BJ (cell line): ENCODE measurements at regions not wholly inside any gene's neighbourhood (a gene's known extent, or its start where the extent isn't known, plus 50 kb on each side); places are given as distances from the start of the nearest gene placed in this dataset.

Experiments used
- CTCF ChIA-PET: fragments of 350-600 bp; formaldehyde crosslinking; extraction: SDS; loops from one replicate; lab custom pipeline; 2021; ENCODE audit warnings: antibody characterized with exemption, inconsistent platforms; lab: Yijun Ruan, JAX
- POLR2A ChIA-PET: fragments of 300-600 bp; sonication (Branson Sonifier 250); formaldehyde crosslinking; extraction: SDS; loops from one replicate; lab custom pipeline; 2021; ENCODE audit warnings: antibody characterized with exemption; lab: Charles Lee
- DNase-seq: peaks from one replicate; pipeline ENCODE4 v3.0.0-alpha.2; 2011; ENCODE audit warnings: low read depth
- H3K27me3 ChIP-seq: 2 replicates; pipeline ENCODE4 v1.6.0; 2011; ENCODE audit warnings: low read length; ENCODE audit not compliant: control insufficient read depth, insufficient read depth
- H3K36me3 ChIP-seq: 2 replicates; pipeline ENCODE4 v1.5.1; 2011; ENCODE audit warnings: low read length; ENCODE audit not compliant: control insufficient read depth, insufficient read depth
- H3K4me3 ChIP-seq: 2 replicates; pipeline ENCODE4 v1.5.1; 2011; ENCODE audit warnings: low read depth, mild to moderate bottlenecking, control low read depth, low read length
- CTCF ChIP-seq: IDR thresholded peaks from 2 replicates; pipeline ENCODE4 v1.5.1; 2011; ENCODE audit warnings: low read depth, mild to moderate bottlenecking, control low read depth, inconsistent platforms, low read length, moderate library complexity; ENCODE audit not compliant: insufficient read depth

GRCh38 chr3:71977525-71977924 is 192.6 kb upstream of the PROK2 start:
- POLR2A ChIA-PET = interaction anchor here (0.6 kb wide), 1 partner anchor 11 kb away, joined by 5 read pairs; no protein-coding TSS in a partner anchor
- peaks cover 2% of the 10 kb centered on the region; the same call in 1 of the 2 replicates for H3K27me3 ChIP-seq
- CTCF ChIA-PET = interaction anchor here (1.2 to 2.2 kb wide), 3 partner anchors 9 to 22 kb away, joined by 3 to 5 read pairs (median 4); no protein-coding TSS in a partner anchor
- H3K4me3 ChIP-seq = no peak overlapping the region
- TF ChIP-seq CTCF = no peak
- no peak for DNase-seq
- H3K36me3 ChIP-seq = no peaks in the 10 kb centered on the region

GRCh38 chr3:71975573-71975972 is 190.6 kb upstream of the PROK2 start:
- Histone ChIP-seq H3K4me3 (no peak overlapping the region), H3K27me3 (peaks cover 2% of the 10 kb centered on the region; the same call in 1 of the 2 replicates), H3K36me3 (no peaks in the 10 kb centered on the region)
- no peak for TF ChIP-seq CTCF
- CTCF ChIA-PET = interaction anchor here (0.9 kb wide), 1 partner anchor 24 kb away, joined by 3 read pairs; no protein-coding TSS in a partner anchor
- DNase-seq = no peak
- POLR2A ChIA-PET = no interaction called here

- TF ChIP-seq CTCF = no peak
- CTCF ChIA-PET = interaction anchor here (0.9 kb wide), 1 partner anchor 25 kb away, joined by 3 read pairs; no protein-coding TSS in a partner anchor
Observed at GRCh38 chr3:71974786-71975185, 189.8 kb upstream of the PROK2 start.

GRCh38 chr3:71973274-71974030 is 188.5 kb upstream of the PROK2 start:
- ChIA-PET CTCF (interaction anchor here (1.3 to 1.9 kb wide), 3 partner anchors 10 to 18 kb away, joined by 3 to 8 read pairs (median 3); no protein-coding TSS in a partner anchor), POLR2A (no interaction called here)
- H3K36me3 ChIP-seq = no peaks in the 10 kb centered on the region
- no peak for DNase-seq
- H3K4me3 ChIP-seq = no peak overlapping the region
- no peak for TF ChIP-seq CTCF
- peaks cover 6% of the 10 kb centered on the region; the same call in 1 of the 2 replicates for H3K27me3 ChIP-seq

More at GRCh38 chr3:71974786-71975185, 189.8 kb upstream of the PROK2 start:
- Histone ChIP-seq H3K4me3 (no peak overlapping the region), H3K36me3 (no peaks in the 10 kb centered on the region), H3K27me3 (peaks cover 3% of the 10 kb centered on the region; the same call in 1 of the 2 replicates)
- no peak for DNase-seq
- POLR2A ChIA-PET = no interaction called here

GRCh38 chr3:71972031-71972430 is 187.1 kb upstream of the PROK2 start:
- no peak; the same call in 1 of the 2 replicates for TF ChIP-seq CTCF
- H3K4me3 ChIP-seq = no peak overlapping the region
- CTCF ChIA-PET = interaction anchor here (1.6 kb wide), 1 partner anchor 17 kb away, joined by 3 read pairs; no protein-coding TSS in a partner anchor

More at GRCh38 chr3:71972031-71972430, 187.1 kb upstream of the PROK2 start:
- H3K27me3 ChIP-seq = peaks cover 8% of the 10 kb centered on the region
- no peak for DNase-seq
- POLR2A ChIA-PET = no interaction called here
- H3K36me3 ChIP-seq = no peaks in the 10 kb centered on the region
